GM19238 (cell line): ENCODE measurements at regions not wholly inside any gene's neighbourhood (a gene's known extent, or its start where the extent isn't known, plus 50 kb on each side); places are given as distances from the start of the nearest gene placed in this dataset.

Experiments used
- DNase-seq: peaks from one replicate; pipeline ENCODE4 v3.0.0; 2011; ENCODE audit warnings: low spot score; ENCODE audit not compliant: insufficient read length

- DNase-seq: no peak
Observed at GRCh38 chr10:78890506-78890905, 178.3 kb upstream of the ZMIZ1 start.

- DNase-seq: no peak
Observed at GRCh38 chr10:78891741-78892140, 177.0 kb upstream of the ZMIZ1 start.

GRCh38 chr10:78892338-78893176 is 176.2 kb upstream of the ZMIZ1 start:
- no peak for DNase-seq

- DNase-seq: no peak
Observed at GRCh38 chr10:78893217-78893616, 175.5 kb upstream of the ZMIZ1 start.

- no peak for DNase-seq
Observed at GRCh38 chr10:78894089-78894840, 174.5 kb upstream of the ZMIZ1 start.

- DNase-seq: no peak
Observed at GRCh38 chr10:78894841-78895195, 173.9 kb upstream of the ZMIZ1 start.

- no peak for DNase-seq
Observed at GRCh38 chr10:78895469-78895868, 173.3 kb upstream of the ZMIZ1 start.

GRCh38 chr10:78896159-78896928 is 172.4 kb upstream of the ZMIZ1 start:
- DNase-seq: no peak

GRCh38 chr10:78898341-78899097 is 170.2 kb upstream of the ZMIZ1 start:
- DNase-seq: no peak

- no peak for DNase-seq
Observed at GRCh38 chr10:78899098-78899754, 169.5 kb upstream of the ZMIZ1 start.

- no peak for DNase-seq
Observed at GRCh38 chr10:78899996-78900714, 168.6 kb upstream of the ZMIZ1 start.

GRCh38 chr10:78900715-78901430 is 167.9 kb upstream of the ZMIZ1 start:
- DNase-seq: no peak

GRCh38 chr10:78901694-78902093 is 167.1 kb upstream of the ZMIZ1 start:
- DNase-seq: no peak

- no peak for DNase-seq
Observed at GRCh38 chr10:78902815-78903214, 166.0 kb upstream of the ZMIZ1 start.

- DNase-seq: no peak
Observed at GRCh38 chr10:78903341-78903940, 165.3 kb upstream of the ZMIZ1 start.

GRCh38 chr10:78904196-78904595 is 164.6 kb upstream of the ZMIZ1 start:
- DNase-seq: no peak

- DNase-seq: no peak
Observed at GRCh38 chr10:78905015-78905956, 163.5 kb upstream of the ZMIZ1 start.

GRCh38 chr10:78905957-78906308 is 162.8 kb upstream of the ZMIZ1 start:
- DNase-seq: no peak
